ENCODE measurements at regions not wholly inside any gene's neighbourhood (a gene's known extent, or its start where the extent isn't known, plus 50 kb on each side); places are given as distances from the start of the nearest gene placed in this dataset.
"Not testable (repeated sequence)": the region's sequence is repeated elsewhere in the genome, so short reads cannot be mapped to it uniquely, and the experiment has no call there.

DNA sequence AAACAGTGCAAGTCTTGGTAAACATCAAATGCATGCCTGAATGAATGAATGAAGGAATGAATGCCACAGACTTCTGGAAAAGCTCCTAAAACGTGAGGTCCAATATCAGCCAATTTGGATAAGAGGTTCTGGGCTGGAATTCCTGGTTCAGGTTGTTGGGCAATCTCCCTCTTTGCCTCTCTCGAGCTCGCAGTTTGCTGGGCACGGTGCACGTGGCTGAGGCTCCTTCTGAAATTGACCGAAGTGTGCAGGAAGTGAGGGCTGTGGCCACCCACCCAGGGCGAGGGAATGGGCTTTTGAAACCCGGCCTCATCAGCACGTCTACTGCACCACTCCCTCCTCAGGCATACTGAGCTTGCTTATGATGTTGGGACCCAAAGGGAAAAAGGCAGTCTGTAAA, 288.8 kb upstream of the HS6ST1 start:
- peaks cover 0 to 1% (median 0%) of the 10 kb centered on the region in 5 donors for H3K27me3 ChIP-seq (ENCODE audit: control insufficient read depth in 5 of 5, insufficient read depth in 4 of 5, low read length in 5 of 5)
- no peaks in the 10 kb centered on the region for H3K9me3 ChIP-seq (ENCODE audit: control insufficient read depth in 5 of 5, low read length in 5 of 5)
- no peak overlapping the region for H3K27ac ChIP-seq (ENCODE audit: low read depth, low read length)
- H3K9ac ChIP-seq (ENCODE audit: low read length in 5 of 5) = no peak overlapping the region
- H3K36me3 ChIP-seq (ENCODE audit: control insufficient read depth in 5 of 5, insufficient read depth in 5 of 5, low read length in 5 of 5) = no peaks in the 10 kb centered on the region
- H3K4me3 ChIP-seq (ENCODE audit: low read depth in 1 of 5, low read length in 5 of 5) = no peak overlapping the region
- H3K4me1 ChIP-seq (ENCODE audit: control insufficient read depth in 5 of 5, insufficient read depth in 5 of 5, low read length in 5 of 5) = peaks cover 0 to 19% (median 12%) of the 10 kb centered on the region in 5 donors

DNA sequence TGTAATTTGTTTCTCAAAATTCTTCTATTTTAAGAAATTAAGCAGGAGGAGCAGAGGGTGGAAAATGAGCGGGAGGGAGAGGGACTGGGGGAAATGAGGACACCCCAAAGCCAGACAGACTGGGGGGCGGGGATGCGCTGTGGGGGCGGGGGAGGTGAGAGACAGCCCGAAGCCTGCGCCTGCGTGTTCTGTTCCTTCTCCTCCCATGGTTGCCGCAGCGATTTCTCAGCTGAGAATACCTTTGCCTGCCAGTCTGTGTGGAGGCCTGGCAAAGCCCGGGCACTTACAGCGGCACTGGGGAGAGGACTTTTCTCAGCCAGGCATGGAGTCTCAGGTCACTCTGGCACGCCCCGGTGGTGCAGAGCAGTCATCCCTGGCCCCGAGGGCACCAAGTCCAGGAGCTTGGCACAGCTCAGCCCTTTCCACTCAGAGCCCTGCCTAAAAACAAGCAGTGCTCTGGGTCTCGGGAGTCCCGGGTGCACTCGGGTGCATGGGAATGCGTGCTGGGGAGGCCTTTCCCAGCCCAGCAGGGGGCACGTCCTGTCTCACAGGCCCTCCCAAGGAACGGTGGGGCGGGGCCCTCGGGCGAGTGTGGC, 289.3 kb upstream of the HS6ST1 start:
- H3K27ac ChIP-seq (ENCODE audit: low read depth, low read length) = no peak overlapping the region
- no peak overlapping the region for H3K9ac ChIP-seq (ENCODE audit: low read length in 5 of 5)
- H3K36me3 ChIP-seq (ENCODE audit: control insufficient read depth in 5 of 5, insufficient read depth in 5 of 5, low read length in 5 of 5) = no peaks in the 10 kb centered on the region
- no peaks in the 10 kb centered on the region for H3K9me3 ChIP-seq (ENCODE audit: control insufficient read depth in 5 of 5, low read length in 5 of 5)
- peak overlapping the region in 1 of 5 donors; percentile 20 for H3K4me3 ChIP-seq (ENCODE audit: low read depth in 1 of 5, low read length in 5 of 5)
- H3K27me3 ChIP-seq (ENCODE audit: control insufficient read depth in 5 of 5, insufficient read depth in 4 of 5, low read length in 5 of 5) = peaks cover 0 to 5% (median 0%) of the 10 kb centered on the region in 5 donors
- peaks cover 0 to 19% (median 12%) of the 10 kb centered on the region in 5 donors for H3K4me1 ChIP-seq (ENCODE audit: control insufficient read depth in 5 of 5, insufficient read depth in 5 of 5, low read length in 5 of 5)

- Histone ChIP-seq H3K27me3 (ENCODE audit: control insufficient read depth in 5 of 5, insufficient read depth in 4 of 5, low read length in 5 of 5) (peaks cover 0 to 5% (median 0%) of the 10 kb centered on the region in 5 donors), H3K9me3 (ENCODE audit: control insufficient read depth in 5 of 5, low read length in 5 of 5) (no peaks in the 10 kb centered on the region), H3K9ac (ENCODE audit: low read length in 5 of 5) (no peak overlapping the region), H3K4me1 (ENCODE audit: control insufficient read depth in 5 of 5, insufficient read depth in 5 of 5, low read length in 5 of 5) (peaks cover 0 to 12% (median 9%) of the 10 kb centered on the region in 5 donors), H3K4me3 (ENCODE audit: low read depth in 1 of 5, low read length in 5 of 5) (no peak overlapping the region), H3K36me3 (ENCODE audit: control insufficient read depth in 5 of 5, insufficient read depth in 5 of 5, low read length in 5 of 5) (no peaks in the 10 kb centered on the region), H3K27ac (ENCODE audit: low read depth, low read length) (no peak overlapping the region)
Measured at GRCh38 chr2:128608921-128609880, 290.5 kb upstream of the HS6ST1 start.

DNA sequence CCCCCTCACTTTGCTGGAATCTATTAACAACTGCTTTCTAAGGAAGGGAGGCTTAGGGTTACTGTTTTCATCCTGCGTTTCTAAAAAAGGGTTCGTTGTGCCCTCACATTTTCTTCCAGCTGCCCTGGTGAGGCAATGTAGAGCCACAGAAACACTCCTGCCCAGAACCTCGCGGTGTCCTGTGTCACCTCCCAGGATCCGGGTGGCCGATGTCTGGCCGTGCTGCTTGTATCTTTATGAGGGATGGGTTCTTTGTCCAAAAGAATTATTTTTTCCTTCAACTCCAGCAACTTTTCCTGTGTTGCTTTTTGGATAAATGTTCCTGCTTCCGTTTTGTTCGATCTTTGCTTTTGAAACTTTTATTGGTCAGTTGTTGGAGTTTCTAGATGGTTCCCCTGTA, 291.8 kb upstream of the HS6ST1 start:
- Histone ChIP-seq H3K4me3 (ENCODE audit: low read depth in 1 of 5, low read length in 5 of 5) (no peak overlapping the region), H3K36me3 (ENCODE audit: control insufficient read depth in 5 of 5, insufficient read depth in 5 of 5, low read length in 5 of 5) (no peaks in the 10 kb centered on the region)

GRCh38 chr2:128611421-128612320, 293.0 kb upstream of the HS6ST1 start:
- H3K27ac ChIP-seq (ENCODE audit: low read depth, low read length) = no peak overlapping the region
- no peaks in the 10 kb centered on the region for H3K36me3 ChIP-seq (ENCODE audit: control insufficient read depth in 5 of 5, insufficient read depth in 5 of 5, low read length in 5 of 5)
- H3K27me3 ChIP-seq (ENCODE audit: control insufficient read depth in 5 of 5, insufficient read depth in 4 of 5, low read length in 5 of 5) = peaks cover 0 to 5% (median 0%) of the 10 kb centered on the region in 5 donors
- H3K9ac ChIP-seq (ENCODE audit: low read length in 5 of 5) = no peak overlapping the region
- H3K4me3 ChIP-seq (ENCODE audit: low read depth in 1 of 5, low read length in 5 of 5) = no peak overlapping the region
- H3K4me1 ChIP-seq (ENCODE audit: control insufficient read depth in 5 of 5, insufficient read depth in 5 of 5, low read length in 5 of 5) = peaks cover 0 to 12% (median 9%) of the 10 kb centered on the region in 5 donors
- H3K9me3 ChIP-seq (ENCODE audit: control insufficient read depth in 5 of 5, low read length in 5 of 5) = no peaks in the 10 kb centered on the region

More for the DNA sequence above, 291.8 kb upstream of the HS6ST1 start:
- no peak overlapping the region for H3K9ac ChIP-seq (ENCODE audit: low read length in 5 of 5)
- H3K27me3 ChIP-seq (ENCODE audit: control insufficient read depth in 5 of 5, insufficient read depth in 4 of 5, low read length in 5 of 5) = peaks cover 0 to 5% (median 0%) of the 10 kb centered on the region in 5 donors
- peaks cover 0 to 12% (median 9%) of the 10 kb centered on the region in 5 donors for H3K4me1 ChIP-seq (ENCODE audit: control insufficient read depth in 5 of 5, insufficient read depth in 5 of 5, low read length in 5 of 5)
- no peaks in the 10 kb centered on the region for H3K9me3 ChIP-seq (ENCODE audit: control insufficient read depth in 5 of 5, low read length in 5 of 5)
- no peak overlapping the region for H3K27ac ChIP-seq (ENCODE audit: low read depth, low read length)

GRCh38 chr2:128612628-128613027, 294.0 kb upstream of the HS6ST1 start:
- Histone ChIP-seq H3K4me1 (ENCODE audit: control insufficient read depth in 5 of 5, insufficient read depth in 5 of 5, low read length in 5 of 5) (peaks cover 0 to 8% (median 6%) of the 10 kb centered on the region in 5 donors), H3K9ac (ENCODE audit: low read length in 5 of 5) (no peak overlapping the region), H3K27ac (ENCODE audit: low read depth, low read length) (no peak overlapping the region), H3K27me3 (ENCODE audit: control insufficient read depth in 5 of 5, insufficient read depth in 4 of 5, low read length in 5 of 5) (peaks cover 0 to 5% (median 0%) of the 10 kb centered on the region in 5 donors), H3K9me3 (ENCODE audit: control insufficient read depth in 5 of 5, low read length in 5 of 5) (no peaks in the 10 kb centered on the region), H3K36me3 (ENCODE audit: control insufficient read depth in 5 of 5, insufficient read depth in 5 of 5, low read length in 5 of 5) (no peaks in the 10 kb centered on the region), H3K4me3 (ENCODE audit: low read depth in 1 of 5, low read length in 5 of 5) (no peak overlapping the region)

DNA sequence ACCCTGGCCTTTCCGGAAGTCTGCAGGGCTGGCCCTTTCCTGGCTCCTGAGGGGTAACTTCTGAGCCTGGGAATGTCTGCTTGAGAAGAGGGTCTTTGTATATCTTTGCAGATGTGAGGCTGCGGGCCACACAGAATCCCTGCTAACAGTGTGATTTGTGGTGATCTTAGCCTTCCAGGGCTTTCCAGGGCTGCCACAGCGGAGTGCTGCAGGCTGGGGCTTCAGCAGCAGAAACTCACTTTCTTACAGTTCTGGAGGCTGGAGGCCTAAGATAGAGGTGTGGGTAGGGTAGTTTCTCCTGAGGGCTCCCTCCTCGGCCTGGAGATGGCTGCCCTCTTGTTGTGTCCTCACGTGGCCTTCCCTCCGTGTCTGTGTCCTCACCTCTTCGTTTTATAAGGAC, 294.7 kb upstream of the HS6ST1 start:
- H3K27ac ChIP-seq (ENCODE audit: low read depth, low read length) = no peak overlapping the region
- no peaks in the 10 kb centered on the region for H3K36me3 ChIP-seq (ENCODE audit: control insufficient read depth in 5 of 5, insufficient read depth in 5 of 5, low read length in 5 of 5)
- no peak overlapping the region for H3K9ac ChIP-seq (ENCODE audit: low read length in 5 of 5)
- H3K4me1 ChIP-seq (ENCODE audit: control insufficient read depth in 5 of 5, insufficient read depth in 5 of 5, low read length in 5 of 5) = peaks cover 0 to 2% (median 1%) of the 10 kb centered on the region in 5 donors
- H3K27me3 ChIP-seq (ENCODE audit: control insufficient read depth in 5 of 5, insufficient read depth in 4 of 5, low read length in 5 of 5) = peaks cover 0 to 5% (median 0%) of the 10 kb centered on the region in 5 donors
- H3K9me3 ChIP-seq (ENCODE audit: control insufficient read depth in 5 of 5, low read length in 5 of 5) = no peaks in the 10 kb centered on the region
- no peak overlapping the region for H3K4me3 ChIP-seq (ENCODE audit: low read depth in 1 of 5, low read length in 5 of 5)

- H3K27me3 ChIP-seq (ENCODE audit: control insufficient read depth in 5 of 5, insufficient read depth in 4 of 5, low read length in 5 of 5) = peaks cover 0 to 5% (median 0%) of the 10 kb centered on the region in 5 donors
- no peak overlapping the region for H3K27ac ChIP-seq (ENCODE audit: low read depth, low read length)
- H3K9ac ChIP-seq (ENCODE audit: low read length in 5 of 5) = no peak overlapping the region
- no peaks in the 10 kb centered on the region for H3K4me1 ChIP-seq (ENCODE audit: control insufficient read depth in 5 of 5, insufficient read depth in 5 of 5, low read length in 5 of 5)
- no peak overlapping the region for H3K4me3 ChIP-seq (ENCODE audit: low read depth in 1 of 5, low read length in 5 of 5)
- H3K9me3 ChIP-seq (ENCODE audit: control insufficient read depth in 5 of 5, low read length in 5 of 5) = no peaks in the 10 kb centered on the region
- H3K36me3 ChIP-seq (ENCODE audit: control insufficient read depth in 5 of 5, insufficient read depth in 5 of 5, low read length in 5 of 5) = no peaks in the 10 kb centered on the region
Measured at GRCh38 chr2:128613876-128614275, 295.2 kb upstream of the HS6ST1 start.

- H3K36me3 ChIP-seq (ENCODE audit: control insufficient read depth in 5 of 5, insufficient read depth in 5 of 5, low read length in 5 of 5); H3K4me1 ChIP-seq (ENCODE audit: control insufficient read depth in 5 of 5, insufficient read depth in 5 of 5, low read length in 5 of 5); H3K4me3 ChIP-seq (ENCODE audit: low read depth in 1 of 5, low read length in 5 of 5); H3K9ac ChIP-seq (ENCODE audit: low read length in 5 of 5); H3K27me3 ChIP-seq (ENCODE audit: control insufficient read depth in 5 of 5, insufficient read depth in 4 of 5, low read length in 5 of 5); H3K9me3 ChIP-seq (ENCODE audit: control insufficient read depth in 5 of 5, low read length in 5 of 5); H3K27ac ChIP-seq (ENCODE audit: low read depth, low read length): not testable (repeated sequence)
Measured at GRCh38 chr2:128614907-128615306, 296.2 kb upstream of the HS6ST1 start.
